Endothelial cell of umbilical vein (primary cell): ENCODE measurements at regions not wholly inside any gene's neighbourhood (a gene's known extent, or its start where the extent isn't known, plus 50 kb on each side); places are given as distances from the start of the nearest gene placed in this dataset.
"Not testable (repeated sequence)": the region's sequence is repeated elsewhere in the genome, so short reads cannot be mapped to it uniquely, and the experiment has no call there.

Experiments
- BruUV-seq: library from RNA; stranded (reverse); fragments of 400-500 nt; replicated peaks from 2 replicates; lab custom pipeline; 2021; lab: Mats Ljungman, UMichigan
- CTCF ChIA-PET: fragments of 300-600, 350-600 bp; sonication (Branson Sonifier 250); formaldehyde crosslinking; loops from one replicate; lab custom pipeline; 2021; ENCODE audit warnings: antibody characterized with exemption, inconsistent platforms; lab: Charles Lee
- POLR2A ChIA-PET: fragments of 300-600, 350-600 bp; sonication (Branson Sonifier 250); formaldehyde crosslinking; loops from one replicate; lab custom pipeline; 2021; ENCODE audit warnings: antibody characterized with exemption, inconsistent platforms; lab: Charles Lee
- DNase-seq: peaks from one replicate; pipeline ENCODE4 v3.0.0-alpha.2; 2011; ENCODE audit warnings: low read depth, low spot score
- FAIRE-seq: peaks from 2 replicates; lab custom pipeline; 2011; peaks lifted over from hg19 to GRCh38; lab: Jason Lieb, UNC
- H2AFZ ChIP-seq: 2 replicates; pipeline ENCODE4 v1.6.0; 2012; ENCODE audit warnings: low read depth, low read length, control low read depth, inconsistent platforms
- H3K27ac ChIP-seq: 2 replicates; pipeline ENCODE4 v1.5.1; 2011; ENCODE audit warnings: low read depth, mild to moderate bottlenecking, control low read depth, low read length, moderate library complexity; ENCODE audit not compliant: insufficient read depth
- H3K27me3 ChIP-seq, 2 experiments: 2 replicates each; pipeline versions ENCODE4 v1.6.0 to v1.6.1; 2011; ENCODE audit warnings: low read length in 2 of 2, mixed read lengths in 1 of 2; ENCODE audit not compliant: control insufficient read depth in 2 of 2, insufficient read depth in 2 of 2
- H3K36me3 ChIP-seq, 2 experiments: 2 replicates in 1 of 2; 3 replicates in 1 of 2; pipeline ENCODE4 v1.5.1; 2011; ENCODE audit warnings: low read length in 2 of 2, mild to moderate bottlenecking in 1 of 2, moderate library complexity in 1 of 2; ENCODE audit not compliant: control insufficient read depth in 2 of 2, insufficient read depth in 2 of 2; ENCODE audit errors: extremely low read depth in 1 of 2
- H3K4me1 ChIP-seq: 3 replicates; pipeline ENCODE4 v1.5.1; 2011; ENCODE audit warnings: mild to moderate bottlenecking, low read length; ENCODE audit not compliant: control insufficient read depth, insufficient read depth; ENCODE audit errors: extremely low read depth
- H3K4me2 ChIP-seq: 2 replicates; pipeline ENCODE4 v1.6.1; 2011; ENCODE audit warnings: low read length, control low read depth, mixed read lengths; ENCODE audit not compliant: insufficient read depth
- H3K4me3 ChIP-seq, 3 experiments: fragments of 200-600 bp in 1 of 3; sonication (generic), shearing (Covaris generic) in 1 of 3; replicated peaks in 1 of 3; 2 replicates each; pipeline ENCODE4 v1.5.1; 2011 to 2016; ENCODE audit warnings: control low read depth in 3 of 3, low read length in 3 of 3, mild to moderate bottlenecking in 2 of 3, inconsistent platforms in 1 of 3, low read depth in 1 of 3, moderate library complexity in 1 of 3; ENCODE audit not compliant: insufficient read depth in 1 of 3
- H3K79me2 ChIP-seq: 2 replicates; pipeline ENCODE4 v1.6.0; 2012; ENCODE audit warnings: low read length, inconsistent platforms; ENCODE audit not compliant: control insufficient read depth, insufficient read depth
- H3K9ac ChIP-seq: replicated peaks from 2 replicates; pipeline ENCODE3; 2011; ENCODE audit warnings: low read length, control low read depth; ENCODE audit not compliant: insufficient read depth; ENCODE audit errors: extremely low read depth
- H3K9me1 ChIP-seq: replicated peaks from 3 replicates; pipeline ENCODE4 v1.6.0; 2011; ENCODE audit warnings: mild to moderate bottlenecking, low read length; ENCODE audit not compliant: control insufficient read depth, insufficient read depth; ENCODE audit errors: extremely low read depth
- H3K9me3 ChIP-seq: replicated peaks from 2 replicates; pipeline ENCODE4 v1.5.1; 2012; ENCODE audit warnings: low read length, inconsistent platforms; ENCODE audit not compliant: control insufficient read depth, insufficient read depth
- H4K20me1 ChIP-seq: replicated peaks from 2 replicates; pipeline ENCODE3; 2011; ENCODE audit warnings: mild to moderate bottlenecking, low read length; ENCODE audit not compliant: control insufficient read depth, insufficient read depth; ENCODE audit errors: extremely low read depth
- EZH2 ChIP-seq: IDR thresholded peaks from 2 replicates; pipeline ENCODE4 v1.6.1; 2012; ENCODE audit warnings: borderline replicate concordance, low read depth, mild to moderate bottlenecking, moderate library complexity, low read length, inconsistent platforms; ENCODE audit not compliant: severe bottlenecking
- FOS ChIP-seq: IDR thresholded peaks from 2 replicates; pipeline ENCODE4 v1.6.1; 2011; ENCODE audit warnings: mild to moderate bottlenecking, low read length, moderate library complexity, borderline replicate concordance; ENCODE audit not compliant: insufficient read depth
- GATA2 ChIP-seq: IDR thresholded peaks from 2 replicates; pipeline ENCODE4 v1.7.0; 2011; ENCODE audit warnings: low read depth, mild to moderate bottlenecking, moderate library complexity, mixed read lengths, low read length; ENCODE audit not compliant: insufficient read length, insufficient read depth
- JUN ChIP-seq: IDR thresholded peaks from 2 replicates; pipeline ENCODE4 v1.6.1; 2011; ENCODE audit warnings: borderline replicate concordance, low read depth; ENCODE audit not compliant: insufficient read length, insufficient read depth
- MYC ChIP-seq: IDR thresholded peaks from one replicate; pipeline ENCODE4 v1.6.1; 2011; ENCODE audit warnings: mild to moderate bottlenecking, low read depth, low read length
- POLR2A ChIP-seq: IDR thresholded peaks from 2 replicates; pipeline ENCODE4 v1.6.1; 2012; ENCODE audit warnings: low read depth, mild to moderate bottlenecking, control low read depth, low read length
- dilution Hi-C: fragments of 300-500 bp; cut with MboI; formaldehyde crosslinking; loops from one replicate; pipeline ENCODE4 v1.15.0; 2019; ENCODE audit warnings: low sequenced_read_pairs; ENCODE audit not compliant: extremely low pct_ligation_motif_present
- intact Hi-C: fragments of 100-400 bp; cut with micrococcal nuclease; formaldehyde crosslinking; loops from one replicate; pipeline ENCODE4 v1.10.0; 2022
- TF ChIP-seq, protein P1 (sequence below), 2 donors: IDR thresholded peaks; 1 replicate in 1 of 2; 2 replicates in 1 of 2; pipeline ENCODE4 v1.5.1; 2011; ENCODE audit warnings: low read length in 2 of 2, mild to moderate bottlenecking in 2 of 2, moderate library complexity in 2 of 2, control low read depth in 1 of 2, inconsistent platforms in 1 of 2, low read depth in 1 of 2; ENCODE audit not compliant: insufficient read depth in 1 of 2; ENCODE audit errors: extremely low read depth in 1 of 2
- TF ChIP-seq, protein P2 (sequence below): IDR thresholded peaks from 2 replicates; pipeline ENCODE4 v1.6.1; 2011; ENCODE audit not compliant: insufficient read depth, insufficient read length

DNA sequence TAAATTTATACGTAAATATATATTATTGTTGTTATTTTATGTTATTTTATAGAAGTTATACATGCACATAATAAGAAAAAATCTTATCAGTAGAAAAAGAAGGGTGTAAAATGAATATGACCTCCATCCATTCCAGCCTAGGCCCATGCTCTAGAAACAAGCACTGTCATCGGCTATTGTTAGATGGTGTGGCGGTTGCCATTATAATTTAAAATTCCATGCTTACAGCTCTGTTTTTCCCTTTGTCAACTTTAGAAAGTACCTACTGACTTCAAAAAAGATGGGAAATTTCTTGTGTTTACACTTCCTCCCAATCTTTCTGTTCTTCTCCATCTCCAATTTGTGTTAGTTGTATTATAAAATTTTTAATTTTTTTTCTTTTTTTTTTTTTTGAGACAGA is 61.9 kb upstream of the RDX start:
- Histone ChIP-seq H3K4me3 (no peak overlapping the region), H3K79me2 (no peaks in the 10 kb centered on the region), H3K27ac (no peak overlapping the region), H3K36me3 (no peaks in the 10 kb centered on the region), H3K4me1 (peaks cover 22% of the 10 kb centered on the region), H3K9me1 (no peaks in the 10 kb centered on the region), H2AFZ (no peak overlapping the region), H3K9me3 (no peaks in the 10 kb centered on the region), H3K27me3 (no peaks in the 10 kb centered on the region), H3K4me2 (no peak overlapping the region), H3K9ac (no peak overlapping the region), H4K20me1 (no peaks in the 10 kb centered on the region)
- no TSS peak for BruUV-seq
- no peak for TF ChIP-seq POLR2A
- TF ChIP-seq JUN: no peak
- TF ChIP-seq MYC: no peak
- TF ChIP-seq EZH2: no peak
- TF ChIP-seq GATA2: no peak
- TF ChIP-seq FOS: no peak
- TF ChIP-seq, protein P1, sequence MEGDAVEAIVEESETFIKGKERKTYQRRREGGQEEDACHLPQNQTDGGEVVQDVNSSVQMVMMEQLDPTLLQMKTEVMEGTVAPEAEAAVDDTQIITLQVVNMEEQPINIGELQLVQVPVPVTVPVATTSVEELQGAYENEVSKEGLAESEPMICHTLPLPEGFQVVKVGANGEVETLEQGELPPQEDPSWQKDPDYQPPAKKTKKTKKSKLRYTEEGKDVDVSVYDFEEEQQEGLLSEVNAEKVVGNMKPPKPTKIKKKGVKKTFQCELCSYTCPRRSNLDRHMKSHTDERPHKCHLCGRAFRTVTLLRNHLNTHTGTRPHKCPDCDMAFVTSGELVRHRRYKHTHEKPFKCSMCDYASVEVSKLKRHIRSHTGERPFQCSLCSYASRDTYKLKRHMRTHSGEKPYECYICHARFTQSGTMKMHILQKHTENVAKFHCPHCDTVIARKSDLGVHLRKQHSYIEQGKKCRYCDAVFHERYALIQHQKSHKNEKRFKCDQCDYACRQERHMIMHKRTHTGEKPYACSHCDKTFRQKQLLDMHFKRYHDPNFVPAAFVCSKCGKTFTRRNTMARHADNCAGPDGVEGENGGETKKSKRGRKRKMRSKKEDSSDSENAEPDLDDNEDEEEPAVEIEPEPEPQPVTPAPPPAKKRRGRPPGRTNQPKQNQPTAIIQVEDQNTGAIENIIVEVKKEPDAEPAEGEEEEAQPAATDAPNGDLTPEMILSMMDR (IDR thresholded peaks at IDR 0.05; ENCODE audit: extremely low read depth in 1 of 2, insufficient read depth in 1 of 2, low read depth in 1 of 2, low read length in 2 of 2): no peak
- TF ChIP-seq, protein P2, sequence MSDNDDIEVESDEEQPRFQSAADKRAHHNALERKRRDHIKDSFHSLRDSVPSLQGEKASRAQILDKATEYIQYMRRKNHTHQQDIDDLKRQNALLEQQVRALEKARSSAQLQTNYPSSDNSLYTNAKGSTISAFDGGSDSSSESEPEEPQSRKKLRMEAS: no peak
- ChIA-PET POLR2A (no interaction called here), CTCF (interaction anchor here (1.3 to 1.9 kb wide), 2 partner anchors 10 to 157 kb away, joined by 3 to 5 read pairs; no protein-coding TSS in a partner anchor)
- DNase-seq (no peak), FAIRE-seq (no peak)
- intact Hi-C loops: no loop called here
- dilution Hi-C loops: no loop called here

DNA sequence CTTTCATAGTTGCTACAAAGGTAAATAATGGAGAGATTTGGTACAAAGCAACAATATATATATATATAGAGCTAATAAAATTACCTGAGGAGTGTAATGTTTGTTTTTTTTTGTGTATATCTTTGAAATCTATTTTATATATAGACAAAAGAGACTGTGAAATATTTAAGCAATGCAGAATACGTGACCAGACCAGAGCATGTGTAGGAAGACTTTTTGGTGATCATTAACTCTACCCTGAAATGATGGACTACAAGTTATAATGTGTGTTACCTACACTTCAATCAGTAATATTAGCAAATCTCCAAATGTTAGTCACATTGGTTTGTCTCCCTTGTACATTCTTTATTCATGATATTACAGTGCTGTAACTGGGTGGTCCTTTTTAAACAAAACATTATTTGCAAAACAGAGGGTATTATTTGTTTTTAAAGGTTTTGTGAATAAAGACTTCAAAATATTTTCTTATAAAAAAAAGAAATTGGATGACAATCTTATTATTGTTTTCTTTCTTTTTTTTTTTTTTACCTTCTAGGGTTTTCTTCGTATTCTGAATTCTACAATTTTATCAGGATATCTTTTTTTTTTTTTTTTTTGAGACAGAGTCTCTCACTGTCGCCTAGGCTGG is 64.5 kb upstream of the RDX start:
- FAIRE-seq, dilution Hi-C loops, H3K27ac ChIP-seq: not testable (repeated sequence)

More for the DNA sequence above, 64.5 kb upstream of the RDX start:
- DNase-seq, POLR2A ChIA-PET, H4K20me1 ChIP-seq, H3K4me2 ChIP-seq, H3K9me3 ChIP-seq, intact Hi-C loops, H3K79me2 ChIP-seq, BruUV-seq, H3K27me3 ChIP-seq, CTCF ChIA-PET, H3K36me3 ChIP-seq, H2AFZ ChIP-seq, H3K9ac ChIP-seq, H3K4me3 ChIP-seq, H3K9me1 ChIP-seq: not testable (repeated sequence)
- peaks cover 32% of the 10 kb centered on the region for H3K4me1 ChIP-seq
